SK-N-SH (cell line): ENCODE measurements at regions not wholly inside any gene's neighbourhood (a gene's known extent, or its start where the extent isn't known, plus 50 kb on each side); places are given as distances from the start of the nearest gene placed in this dataset.

Experiments used
- EP300 ChIP-seq, 2 experiments: IDR thresholded peaks; 2 replicates each; pipeline versions ENCODE4 v1.4.0 to v1.6.1; 2012; ENCODE audit warnings: borderline replicate concordance in 1 of 2, low read depth in 1 of 2, low read length in 1 of 2
- FOXM1 ChIP-seq: IDR thresholded peaks from 2 replicates; pipeline ENCODE4 v1.4.0; 2012; ENCODE audit warnings: low read depth, mild to moderate bottlenecking
- RAD21 ChIP-seq: IDR thresholded peaks from 2 replicates; pipeline ENCODE4 v1.6.1; 2012; ENCODE audit warnings: mild to moderate bottlenecking, low read length
- TAF1 ChIP-seq: IDR thresholded peaks from 2 replicates; pipeline ENCODE4 v1.6.1; 2012; ENCODE audit warnings: low read depth, mild to moderate bottlenecking, low read length, moderate library complexity, borderline replicate concordance
- TEAD4 ChIP-seq: IDR thresholded peaks from 2 replicates; pipeline ENCODE4 v1.4.0; 2012; ENCODE audit warnings: mild to moderate bottlenecking, borderline replicate concordance; ENCODE audit not compliant: insufficient read depth
- TF ChIP-seq, protein P1 (sequence below): fragments of 200-600 bp; sonication (generic); IDR thresholded peaks from 2 replicates; pipeline ENCODE4 v1.6.1; 2017; ENCODE audit warnings: antibody characterized with exemption, mild to moderate bottlenecking, moderate library complexity
- TF ChIP-seq, protein P2 (sequence below): IDR thresholded peaks from 2 replicates; pipeline ENCODE4 v1.6.1; 2012; ENCODE audit warnings: mild to moderate bottlenecking, low read depth, low read length, moderate library complexity

DNA sequence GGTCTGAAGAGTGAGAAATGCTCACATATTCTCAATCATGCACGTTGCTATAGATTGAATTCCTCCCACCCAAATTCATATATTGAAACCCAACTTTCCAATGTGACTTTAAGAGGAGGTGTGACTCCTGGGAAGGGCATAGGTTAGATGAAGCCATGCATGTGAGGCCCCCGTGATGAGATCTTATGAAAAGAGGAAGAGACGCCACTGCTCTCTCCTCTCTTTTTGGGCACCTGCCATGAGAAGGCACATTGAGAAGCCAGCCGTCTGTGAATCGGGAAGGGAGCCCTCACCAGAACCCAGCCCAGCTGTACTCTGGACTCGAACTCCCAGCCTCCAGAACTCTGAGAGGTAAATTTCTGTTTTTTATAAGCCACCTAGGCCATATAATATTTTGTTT lies 842.6 kb upstream of the SALL3 start:
- TF ChIP-seq, protein P1, sequence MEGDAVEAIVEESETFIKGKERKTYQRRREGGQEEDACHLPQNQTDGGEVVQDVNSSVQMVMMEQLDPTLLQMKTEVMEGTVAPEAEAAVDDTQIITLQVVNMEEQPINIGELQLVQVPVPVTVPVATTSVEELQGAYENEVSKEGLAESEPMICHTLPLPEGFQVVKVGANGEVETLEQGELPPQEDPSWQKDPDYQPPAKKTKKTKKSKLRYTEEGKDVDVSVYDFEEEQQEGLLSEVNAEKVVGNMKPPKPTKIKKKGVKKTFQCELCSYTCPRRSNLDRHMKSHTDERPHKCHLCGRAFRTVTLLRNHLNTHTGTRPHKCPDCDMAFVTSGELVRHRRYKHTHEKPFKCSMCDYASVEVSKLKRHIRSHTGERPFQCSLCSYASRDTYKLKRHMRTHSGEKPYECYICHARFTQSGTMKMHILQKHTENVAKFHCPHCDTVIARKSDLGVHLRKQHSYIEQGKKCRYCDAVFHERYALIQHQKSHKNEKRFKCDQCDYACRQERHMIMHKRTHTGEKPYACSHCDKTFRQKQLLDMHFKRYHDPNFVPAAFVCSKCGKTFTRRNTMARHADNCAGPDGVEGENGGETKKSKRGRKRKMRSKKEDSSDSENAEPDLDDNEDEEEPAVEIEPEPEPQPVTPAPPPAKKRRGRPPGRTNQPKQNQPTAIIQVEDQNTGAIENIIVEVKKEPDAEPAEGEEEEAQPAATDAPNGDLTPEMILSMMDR: no peak
- TF ChIP-seq TEAD4 (no peak), EP300 (IDR thresholded peaks at IDR 0.05; ENCODE audit: borderline replicate concordance in 1 of 2, low read depth in 1 of 2, low read length in 1 of 2) (no peak), RAD21 (no peak), FOXM1 (no peak), TAF1 (no peak)
- TF ChIP-seq, protein P2, sequence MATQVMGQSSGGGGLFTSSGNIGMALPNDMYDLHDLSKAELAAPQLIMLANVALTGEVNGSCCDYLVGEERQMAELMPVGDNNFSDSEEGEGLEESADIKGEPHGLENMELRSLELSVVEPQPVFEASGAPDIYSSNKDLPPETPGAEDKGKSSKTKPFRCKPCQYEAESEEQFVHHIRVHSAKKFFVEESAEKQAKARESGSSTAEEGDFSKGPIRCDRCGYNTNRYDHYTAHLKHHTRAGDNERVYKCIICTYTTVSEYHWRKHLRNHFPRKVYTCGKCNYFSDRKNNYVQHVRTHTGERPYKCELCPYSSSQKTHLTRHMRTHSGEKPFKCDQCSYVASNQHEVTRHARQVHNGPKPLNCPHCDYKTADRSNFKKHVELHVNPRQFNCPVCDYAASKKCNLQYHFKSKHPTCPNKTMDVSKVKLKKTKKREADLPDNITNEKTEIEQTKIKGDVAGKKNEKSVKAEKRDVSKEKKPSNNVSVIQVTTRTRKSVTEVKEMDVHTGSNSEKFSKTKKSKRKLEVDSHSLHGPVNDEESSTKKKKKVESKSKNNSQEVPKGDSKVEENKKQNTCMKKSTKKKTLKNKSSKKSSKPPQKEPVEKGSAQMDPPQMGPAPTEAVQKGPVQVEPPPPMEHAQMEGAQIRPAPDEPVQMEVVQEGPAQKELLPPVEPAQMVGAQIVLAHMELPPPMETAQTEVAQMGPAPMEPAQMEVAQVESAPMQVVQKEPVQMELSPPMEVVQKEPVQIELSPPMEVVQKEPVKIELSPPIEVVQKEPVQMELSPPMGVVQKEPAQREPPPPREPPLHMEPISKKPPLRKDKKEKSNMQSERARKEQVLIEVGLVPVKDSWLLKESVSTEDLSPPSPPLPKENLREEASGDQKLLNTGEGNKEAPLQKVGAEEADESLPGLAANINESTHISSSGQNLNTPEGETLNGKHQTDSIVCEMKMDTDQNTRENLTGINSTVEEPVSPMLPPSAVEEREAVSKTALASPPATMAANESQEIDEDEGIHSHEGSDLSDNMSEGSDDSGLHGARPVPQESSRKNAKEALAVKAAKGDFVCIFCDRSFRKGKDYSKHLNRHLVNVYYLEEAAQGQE: no peak
